Endothelial cell of umbilical vein (primary cell): ENCODE measurements at regions not wholly inside any gene's neighbourhood (a gene's known extent, or its start where the extent isn't known, plus 50 kb on each side); places are given as distances from the start of the nearest gene placed in this dataset.

Experiments used
- BruUV-seq: library from RNA; stranded (reverse); fragments of 400-500 nt; replicated peaks from 2 replicates; lab custom pipeline; 2021; lab: Mats Ljungman, UMichigan
- CTCF ChIA-PET: fragments of 300-600, 350-600 bp; sonication (Branson Sonifier 250); formaldehyde crosslinking; loops from one replicate; lab custom pipeline; 2021; ENCODE audit warnings: antibody characterized with exemption, inconsistent platforms; lab: Charles Lee
- POLR2A ChIA-PET: fragments of 300-600, 350-600 bp; sonication (Branson Sonifier 250); formaldehyde crosslinking; loops from one replicate; lab custom pipeline; 2021; ENCODE audit warnings: antibody characterized with exemption, inconsistent platforms; lab: Charles Lee
- DNase-seq: peaks from one replicate; pipeline ENCODE4 v3.0.0-alpha.2; 2011; ENCODE audit warnings: low read depth, low spot score
- FAIRE-seq: peaks from 2 replicates; lab custom pipeline; 2011; peaks lifted over from hg19 to GRCh38; lab: Jason Lieb, UNC
- H2AFZ ChIP-seq: 2 replicates; pipeline ENCODE4 v1.6.0; 2012; ENCODE audit warnings: low read depth, low read length, control low read depth, inconsistent platforms
- H3K27ac ChIP-seq: 2 replicates; pipeline ENCODE4 v1.5.1; 2011; ENCODE audit warnings: low read depth, mild to moderate bottlenecking, control low read depth, low read length, moderate library complexity; ENCODE audit not compliant: insufficient read depth
- H3K27me3 ChIP-seq, 2 experiments: 2 replicates each; pipeline versions ENCODE4 v1.6.0 to v1.6.1; 2011; ENCODE audit warnings: low read length in 2 of 2, mixed read lengths in 1 of 2; ENCODE audit not compliant: control insufficient read depth in 2 of 2, insufficient read depth in 2 of 2
- H3K36me3 ChIP-seq, 2 experiments: 2 replicates in 1 of 2; 3 replicates in 1 of 2; pipeline ENCODE4 v1.5.1; 2011; ENCODE audit warnings: low read length in 2 of 2, mild to moderate bottlenecking in 1 of 2, moderate library complexity in 1 of 2; ENCODE audit not compliant: control insufficient read depth in 2 of 2, insufficient read depth in 2 of 2; ENCODE audit errors: extremely low read depth in 1 of 2
- H3K4me1 ChIP-seq: 3 replicates; pipeline ENCODE4 v1.5.1; 2011; ENCODE audit warnings: mild to moderate bottlenecking, low read length; ENCODE audit not compliant: control insufficient read depth, insufficient read depth; ENCODE audit errors: extremely low read depth
- H3K4me2 ChIP-seq: 2 replicates; pipeline ENCODE4 v1.6.1; 2011; ENCODE audit warnings: low read length, control low read depth, mixed read lengths; ENCODE audit not compliant: insufficient read depth
- H3K4me3 ChIP-seq, 3 experiments: fragments of 200-600 bp in 1 of 3; sonication (generic), shearing (Covaris generic) in 1 of 3; replicated peaks in 1 of 3; 2 replicates each; pipeline ENCODE4 v1.5.1; 2011 to 2016; ENCODE audit warnings: control low read depth in 3 of 3, low read length in 3 of 3, mild to moderate bottlenecking in 2 of 3, inconsistent platforms in 1 of 3, low read depth in 1 of 3, moderate library complexity in 1 of 3; ENCODE audit not compliant: insufficient read depth in 1 of 3
- H3K79me2 ChIP-seq: 2 replicates; pipeline ENCODE4 v1.6.0; 2012; ENCODE audit warnings: low read length, inconsistent platforms; ENCODE audit not compliant: control insufficient read depth, insufficient read depth
- H3K9ac ChIP-seq: replicated peaks from 2 replicates; pipeline ENCODE3; 2011; ENCODE audit warnings: low read length, control low read depth; ENCODE audit not compliant: insufficient read depth; ENCODE audit errors: extremely low read depth
- H3K9me1 ChIP-seq: replicated peaks from 3 replicates; pipeline ENCODE4 v1.6.0; 2011; ENCODE audit warnings: mild to moderate bottlenecking, low read length; ENCODE audit not compliant: control insufficient read depth, insufficient read depth; ENCODE audit errors: extremely low read depth
- H3K9me3 ChIP-seq: replicated peaks from 2 replicates; pipeline ENCODE4 v1.5.1; 2012; ENCODE audit warnings: low read length, inconsistent platforms; ENCODE audit not compliant: control insufficient read depth, insufficient read depth
- H4K20me1 ChIP-seq: replicated peaks from 2 replicates; pipeline ENCODE3; 2011; ENCODE audit warnings: mild to moderate bottlenecking, low read length; ENCODE audit not compliant: control insufficient read depth, insufficient read depth; ENCODE audit errors: extremely low read depth
- CTCF ChIP-seq, 2 donors: IDR thresholded peaks; 1 replicate in 1 of 2; 2 replicates in 1 of 2; pipeline ENCODE4 v1.5.1; 2011; ENCODE audit warnings: low read length in 2 of 2, mild to moderate bottlenecking in 2 of 2, moderate library complexity in 2 of 2, control low read depth in 1 of 2, inconsistent platforms in 1 of 2, low read depth in 1 of 2; ENCODE audit not compliant: insufficient read depth in 1 of 2; ENCODE audit errors: extremely low read depth in 1 of 2
- EZH2 ChIP-seq: IDR thresholded peaks from 2 replicates; pipeline ENCODE4 v1.6.1; 2012; ENCODE audit warnings: borderline replicate concordance, low read depth, mild to moderate bottlenecking, moderate library complexity, low read length, inconsistent platforms; ENCODE audit not compliant: severe bottlenecking
- FOS ChIP-seq: IDR thresholded peaks from 2 replicates; pipeline ENCODE4 v1.6.1; 2011; ENCODE audit warnings: mild to moderate bottlenecking, low read length, moderate library complexity, borderline replicate concordance; ENCODE audit not compliant: insufficient read depth
- GATA2 ChIP-seq: IDR thresholded peaks from 2 replicates; pipeline ENCODE4 v1.7.0; 2011; ENCODE audit warnings: low read depth, mild to moderate bottlenecking, moderate library complexity, mixed read lengths, low read length; ENCODE audit not compliant: insufficient read length, insufficient read depth
- JUN ChIP-seq: IDR thresholded peaks from 2 replicates; pipeline ENCODE4 v1.6.1; 2011; ENCODE audit warnings: borderline replicate concordance, low read depth; ENCODE audit not compliant: insufficient read length, insufficient read depth
- MAX ChIP-seq: IDR thresholded peaks from 2 replicates; pipeline ENCODE4 v1.6.1; 2011; ENCODE audit not compliant: insufficient read depth, insufficient read length
- MYC ChIP-seq: IDR thresholded peaks from one replicate; pipeline ENCODE4 v1.6.1; 2011; ENCODE audit warnings: mild to moderate bottlenecking, low read depth, low read length
- POLR2A ChIP-seq: IDR thresholded peaks from 2 replicates; pipeline ENCODE4 v1.6.1; 2012; ENCODE audit warnings: low read depth, mild to moderate bottlenecking, control low read depth, low read length
- POLR2AphosphoS5 ChIP-seq: IDR thresholded peaks from 2 replicates; pipeline ENCODE4 v1.6.1; 2012; ENCODE audit warnings: low read depth, mild to moderate bottlenecking, control low read depth, low read length, moderate library complexity; ENCODE audit not compliant: insufficient read depth
- dilution Hi-C: fragments of 300-500 bp; cut with MboI; formaldehyde crosslinking; loops from one replicate; pipeline ENCODE4 v1.15.0; 2019; ENCODE audit warnings: low sequenced_read_pairs; ENCODE audit not compliant: extremely low pct_ligation_motif_present
- intact Hi-C: fragments of 100-400 bp; cut with micrococcal nuclease; formaldehyde crosslinking; loops from one replicate; pipeline ENCODE4 v1.10.0; 2022

- Histone ChIP-seq H3K79me2 (no peaks in the 10 kb centered on the region), H3K4me3 (no peak overlapping the region), H3K9me3 (no peaks in the 10 kb centered on the region), H3K36me3 (no peaks in the 10 kb centered on the region), H3K4me1 (no peaks in the 10 kb centered on the region), H2AFZ (no peak overlapping the region), H3K9ac (no peak overlapping the region), H3K27me3 (no peaks in the 10 kb centered on the region), H4K20me1 (no peaks in the 10 kb centered on the region), H3K9me1 (no peaks in the 10 kb centered on the region), H3K4me2 (no peak overlapping the region), H3K27ac (no peak overlapping the region)
- DNase-seq (no peak), FAIRE-seq (no peak)
- ChIA-PET POLR2A (no interaction called here), CTCF (no interaction called here)
- dilution Hi-C loops, result no loop called here
- intact Hi-C loops, result no loop called here
- no peak for TF ChIP-seq POLR2A
- no peak for TF ChIP-seq MYC
- no peak for TF ChIP-seq CTCF (IDR thresholded peaks at IDR 0.05; ENCODE audit: extremely low read depth in 1 of 2, insufficient read depth in 1 of 2, low read depth in 1 of 2, low read length in 2 of 2)
- no peak for TF ChIP-seq POLR2AphosphoS5
- TF ChIP-seq MAX, result no peak
- no peak for TF ChIP-seq JUN
- no peak for TF ChIP-seq FOS
- no peak for TF ChIP-seq GATA2
- TF ChIP-seq EZH2, result no peak
- BruUV-seq, result no TSS peak
These were observed 275.4 kb downstream of the MRTFB start for GRCh38 chr16:14346278-14347142.
